Ammon's horn (tissue), 1 donor: ENCODE measurements at regions not wholly inside any gene's neighbourhood (a gene's known extent, or its start where the extent isn't known, plus 50 kb on each side); places are given as distances from the start of the nearest gene placed in this dataset.

Experiments used
- DNase-seq: peaks from one replicate; pipeline ENCODE4 v3.0.0-alpha.2; 2016; ENCODE audit warnings: low spot score

- DNase-seq: no peak
Observed at GRCh38 chr14:89017417-89017816, 193.0 kb downstream of the TTC8 start.

- DNase-seq: no peak
Observed at GRCh38 chr14:89022274-89022673, 197.8 kb downstream of the TTC8 start.

GRCh38 chr14:89024691-89025090 is 200.2 kb downstream of the TTC8 start:
- DNase-seq: no peak

GRCh38 chr14:89025561-89026236 is 201.2 kb downstream of the TTC8 start:
- DNase-seq: no peak

DNA sequence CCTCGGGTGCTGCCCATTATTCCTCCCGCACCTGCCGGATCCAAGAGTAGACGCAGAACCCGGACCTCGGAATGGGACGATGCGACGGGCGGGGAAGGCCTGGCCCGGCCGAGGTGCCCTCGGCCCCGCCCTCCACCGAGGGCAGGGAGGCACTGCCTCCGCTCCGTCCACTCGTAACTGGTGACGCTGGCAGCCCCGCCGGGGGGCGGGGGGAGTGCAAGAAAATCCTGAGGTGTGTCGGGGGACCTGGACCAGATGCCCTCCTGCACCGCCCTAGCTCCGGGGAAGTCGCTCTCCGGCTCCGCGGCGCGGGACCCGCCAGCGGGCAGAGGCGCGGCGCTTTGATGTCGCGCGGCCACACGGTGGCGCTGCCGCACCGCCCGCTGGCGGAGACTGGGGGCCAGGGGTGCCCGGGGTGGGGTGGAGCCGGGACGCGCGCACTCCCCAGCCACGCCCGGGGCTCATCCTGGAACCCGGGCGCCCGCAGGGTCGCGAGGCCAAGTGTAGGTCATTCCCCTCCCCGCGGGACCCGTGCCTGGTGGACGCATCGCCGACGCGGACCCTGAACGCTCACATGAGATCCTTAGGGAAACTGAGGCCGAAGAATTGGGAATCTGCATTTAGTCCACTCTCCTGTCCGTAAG is 202.8 kb downstream of the TTC8 start:
- peak; percentile 32 for DNase-seq

GRCh38 chr14:89028462-89029134 is 204.1 kb downstream of the TTC8 start:
- DNase-seq: no peak

- DNase-seq: no peak
Observed at GRCh38 chr14:89029961-89030694, 205.7 kb downstream of the TTC8 start.

GRCh38 chr14:89030921-89031320 is 206.5 kb downstream of the TTC8 start:
- no peak for DNase-seq

- no peak for DNase-seq
Observed at GRCh38 chr14:89032086-89032649, 207.7 kb downstream of the TTC8 start.

- no peak for DNase-seq
Observed at GRCh38 chr14:89033756-89034155, 209.3 kb downstream of the TTC8 start.

DNA sequence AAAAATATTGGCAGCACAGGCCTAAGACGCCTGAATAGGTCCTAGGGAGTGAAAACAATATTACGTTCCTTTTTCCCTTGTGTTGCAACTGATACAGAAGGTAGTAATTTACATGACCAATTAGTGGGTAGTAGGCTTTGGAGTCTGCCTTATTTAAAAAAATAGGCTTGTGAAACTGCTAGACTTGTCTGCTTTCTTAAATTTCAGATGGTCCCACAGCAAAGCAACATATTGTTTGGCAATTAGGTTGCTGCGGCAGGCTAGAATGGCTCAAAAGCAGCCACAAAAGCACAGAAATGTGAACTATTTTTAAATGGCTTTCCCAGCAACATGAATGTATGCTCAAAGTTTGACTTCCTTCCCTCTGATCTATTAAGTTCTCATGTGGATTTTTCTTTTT is 211.9 kb downstream of the TTC8 start:
- DNase-seq: no peak

GRCh38 chr14:89037065-89037464 is 212.6 kb downstream of the TTC8 start:
- no peak for DNase-seq

- DNase-seq: no peak
Observed at GRCh38 chr14:89040080-89040459, 215.6 kb downstream of the TTC8 start.

DNA sequence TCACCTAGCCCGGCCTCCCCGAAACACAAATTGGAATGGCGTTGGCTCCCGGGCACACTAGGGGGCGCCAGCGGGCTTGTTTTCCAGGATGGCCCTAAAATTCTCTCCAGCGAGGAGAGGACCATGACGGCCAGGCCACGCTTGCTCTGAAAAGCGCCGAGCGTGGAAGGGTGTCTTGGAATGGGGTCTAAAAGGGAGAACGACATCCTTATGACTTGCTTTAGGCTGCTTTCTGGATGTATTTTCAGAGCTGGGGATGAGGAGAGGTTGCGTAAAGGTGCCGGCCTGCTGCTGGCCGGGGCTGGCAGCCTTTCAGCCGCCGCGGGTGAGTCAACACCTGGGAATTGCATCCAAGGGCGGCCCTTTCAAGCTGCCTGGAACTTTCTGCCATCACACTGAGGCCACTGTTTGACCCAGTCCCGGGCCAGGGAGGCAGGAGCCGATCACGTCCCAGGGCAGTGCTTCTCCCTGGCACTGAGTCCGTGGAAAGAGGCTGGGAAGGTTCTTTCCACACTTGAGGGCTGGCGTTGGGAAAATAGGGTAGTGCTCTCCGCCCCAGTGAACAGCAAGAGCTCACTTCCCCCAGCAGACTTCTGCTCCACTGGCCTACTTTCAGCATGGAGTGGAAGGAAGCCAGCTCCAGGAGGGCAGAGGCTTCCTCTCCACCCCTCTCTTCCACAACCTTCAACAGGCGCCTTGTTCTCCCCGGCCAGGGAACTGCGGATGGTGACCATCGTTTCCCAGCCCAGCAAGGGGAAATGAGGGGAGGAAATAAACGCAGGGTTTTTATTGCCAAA is 216.2 kb downstream of the TTC8 start:
- DNase-seq: peak; percentile 85

DNA sequence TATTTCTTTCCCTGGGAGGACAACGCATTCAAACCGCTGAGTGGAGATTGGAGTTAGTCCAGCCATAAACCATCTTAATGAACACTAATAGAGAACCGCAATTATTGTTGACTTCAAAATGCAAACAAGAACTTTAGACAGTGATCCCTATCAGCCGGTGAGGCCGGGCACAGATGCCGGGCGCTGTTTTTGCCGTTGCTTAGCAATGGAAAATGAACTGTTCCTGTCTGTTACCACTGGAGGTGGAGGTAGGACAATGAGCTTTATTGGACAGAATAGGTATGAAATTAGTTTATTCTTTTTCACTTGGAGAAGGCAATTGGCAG is 216.8 kb downstream of the TTC8 start:
- DNase-seq: no peak

GRCh38 chr14:89042021-89042420 is 217.6 kb downstream of the TTC8 start:
- no peak for DNase-seq

DNA sequence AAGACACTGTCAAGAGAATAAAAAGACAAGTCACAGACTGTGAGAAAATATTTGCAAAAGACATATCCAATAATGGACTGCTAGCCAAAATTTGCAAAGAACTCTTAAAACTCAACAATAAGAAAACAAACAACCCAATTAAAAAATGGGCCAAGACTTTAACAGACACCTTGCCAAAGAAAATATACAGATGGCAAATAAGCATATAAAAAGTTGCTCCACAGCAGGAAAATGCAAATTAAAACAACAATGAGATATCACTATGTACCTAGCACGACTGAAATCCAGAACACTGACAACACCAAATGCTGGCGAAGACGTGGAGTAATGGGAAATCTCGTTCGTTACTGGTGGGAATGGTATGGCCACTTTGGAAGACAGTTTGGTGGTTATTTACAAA is 228.9 kb downstream of the TTC8 start:
- no peak for DNase-seq

- no peak for DNase-seq
Observed at GRCh38 chr14:89056394-89056793, 231.9 kb downstream of the TTC8 start.

- no peak for DNase-seq
Observed at GRCh38 chr14:89058697-89059096, 234.2 kb downstream of the TTC8 start.

- DNase-seq: no peak
Observed at GRCh38 chr14:89060191-89060590, 235.7 kb downstream of the TTC8 start.

- no peak for DNase-seq
Observed at GRCh38 chr14:89061696-89062095, 237.2 kb downstream of the TTC8 start.

DNA sequence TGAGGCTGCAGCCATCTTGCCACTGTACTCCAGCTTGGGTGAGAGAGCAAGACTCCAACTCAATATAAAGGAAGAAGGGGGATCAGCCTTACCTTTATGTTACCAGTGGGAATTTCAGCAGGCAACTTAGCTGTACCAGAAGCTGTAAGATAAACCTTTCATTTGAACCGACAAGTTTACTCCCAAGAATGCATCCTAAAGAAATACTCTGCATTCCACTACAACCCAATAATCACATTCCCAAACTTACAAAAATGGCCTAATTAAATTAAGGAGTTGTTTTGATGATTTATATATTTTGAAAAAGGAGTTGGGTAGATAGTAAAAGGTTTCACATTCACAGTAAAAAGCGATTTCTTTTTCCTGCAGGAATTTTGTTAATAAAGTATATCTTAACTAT is 241.4 kb downstream of the TTC8 start:
- DNase-seq: no peak
